B cell (primary cell): ENCODE measurements at regions not wholly inside any gene's neighbourhood (a gene's known extent, or its start where the extent isn't known, plus 50 kb on each side); places are given as distances from the start of the nearest gene placed in this dataset.
"Not testable (repeated sequence)": the region's sequence is repeated elsewhere in the genome, so short reads cannot be mapped to it uniquely, and the experiment has no call there.

Experiments
- ATAC-seq: fragments of 200-7000 bp; cut with Tn5 transposase; one replicate; pipeline ENCODE4 v1.10.0; 2021; ENCODE audit warnings: low read depth, mild to moderate bottlenecking, moderate number of reproducible peaks, moderate library complexity
- CTCF ChIA-PET: fragments of 350-600 bp; sonication (Branson Sonifier 250); formaldehyde crosslinking; loops from one replicate; lab custom pipeline; 2021; ENCODE audit warnings: antibody characterized with exemption, inconsistent platforms; lab: Charles Lee
- POLR2A ChIA-PET: fragments of 350-600 bp; sonication (Branson Sonifier 250); formaldehyde crosslinking; loops from one replicate; lab custom pipeline; 2021; ENCODE audit warnings: antibody characterized with exemption; lab: Charles Lee
- DNase-seq: peaks from one replicate; pipeline ENCODE4 v3.0.0; 2013
- H2AFZ ChIP-seq: 2 replicates; pipeline ENCODE4 v1.6.1; 2012; ENCODE audit warnings: mild to moderate bottlenecking, low read depth, low read length; ENCODE audit not compliant: insufficient read depth, poor library complexity, severe bottlenecking
- H3K27ac ChIP-seq, 2 donors: 1 replicate in 1 of 2; 2 replicates in 1 of 2; pipeline ENCODE4 v1.5.1; 2012 to 2013; ENCODE audit warnings: low read length in 2 of 2, mild to moderate bottlenecking in 2 of 2, moderate library complexity in 1 of 2
- H3K27me3 ChIP-seq, 4 experiments: fragments of 200-600 bp in 1 of 4; sonication (generic) in 1 of 4; replicated peaks in 1 of 4; 1 replicate in 2 of 4; 2 replicates in 2 of 4; pipeline versions ENCODE4 v1.6.1 to v1.7.0; 2013 to 2016; ENCODE audit warnings: low read length in 3 of 4, mild to moderate bottlenecking in 2 of 4, mixed read lengths in 1 of 4, moderate library complexity in 1 of 4; ENCODE audit not compliant: insufficient read depth in 4 of 4, control insufficient read depth in 3 of 4; ENCODE audit errors: control extremely low read depth in 1 of 4
- H3K36me3 ChIP-seq, 2 experiments: replicated peaks in 1 of 2; 1 replicate in 1 of 2; 2 replicates in 1 of 2; pipeline versions ENCODE4 v1.6.1 to v1.7.1; 2013; ENCODE audit warnings: low read length in 1 of 2; ENCODE audit not compliant: insufficient read depth in 2 of 2, control insufficient read depth in 1 of 2; ENCODE audit errors: control extremely low read depth in 1 of 2, extremely low read depth in 1 of 2
- H3K4me1 ChIP-seq, 2 donors: fragments of 200-600 bp in 1 of 2; sonication (generic) in 1 of 2; 1 replicate in 1 of 2; 2 replicates in 1 of 2; pipeline versions ENCODE4 v1.5.1 to v1.6.1; 2013 to 2017; ENCODE audit warnings: low read length in 2 of 2; ENCODE audit not compliant: control insufficient read depth in 2 of 2, insufficient read depth in 2 of 2
- H3K4me2 ChIP-seq: replicated peaks from 2 replicates; pipeline ENCODE3; 2012; ENCODE audit warnings: mild to moderate bottlenecking, low read depth, low read length; ENCODE audit not compliant: poor library complexity, severe bottlenecking
- H3K4me3 ChIP-seq, 5 experiments: fragments of 200-600 bp in 1 of 5; sonication (generic) in 1 of 5; 1 replicate in 3 of 5; 2 replicates in 2 of 5; pipeline versions ENCODE4 v1.5.1 to v1.7.0; 2011 to 2016; ENCODE audit warnings: low read length in 4 of 5, mild to moderate bottlenecking in 4 of 5, low read depth in 2 of 5, control low read depth in 1 of 5, moderate library complexity in 1 of 5; ENCODE audit not compliant: insufficient read depth in 1 of 5; ENCODE audit errors: control extremely low read depth in 1 of 5, extremely low read depth in 1 of 5
- H3K79me2 ChIP-seq: fragments of 200-600 bp; sonication (generic); one replicate; pipeline ENCODE4 v1.6.0; 2016; ENCODE audit warnings: low read length; ENCODE audit not compliant: control insufficient read depth, insufficient read depth
- H3K9ac ChIP-seq: fragments of 200-600 bp; sonication (generic); 2 replicates; pipeline ENCODE4 v1.6.1; 2017; ENCODE audit warnings: mild to moderate bottlenecking, low read length, moderate library complexity
- H3K9me3 ChIP-seq, 3 donors: one replicate each; pipeline versions ENCODE4 v1.6.1 to v1.7.1; 2013; ENCODE audit warnings: low read length in 2 of 3; ENCODE audit not compliant: control insufficient read depth in 2 of 3, insufficient read depth in 1 of 3; ENCODE audit errors: control extremely low read depth in 1 of 3
- H4K20me1 ChIP-seq: 2 replicates; pipeline ENCODE4 v1.6.0; 2012; ENCODE audit warnings: mild to moderate bottlenecking, low read length; ENCODE audit not compliant: insufficient read depth, control insufficient read depth, poor library complexity, severe bottlenecking
- H3K27ac Mint-ChIP-seq: one replicate; pipeline ENCODE4 v1.8.0; 2021; ENCODE audit warnings: mixed read lengths
- H3K27me3 Mint-ChIP-seq: one replicate; pipeline ENCODE4 v1.8.0; 2021; ENCODE audit warnings: mixed read lengths
- H3K4me1 Mint-ChIP-seq: one replicate; pipeline ENCODE4 v1.8.0; 2021; ENCODE audit warnings: mixed read lengths
- H3K4me3 Mint-ChIP-seq: one replicate; pipeline ENCODE4 v1.8.0; 2021; ENCODE audit warnings: mixed read lengths
- H3K9me3 Mint-ChIP-seq: one replicate; pipeline ENCODE4 v1.8.0; 2022; ENCODE audit warnings: mixed read lengths; ENCODE audit not compliant: insufficient read depth
- EZH2 ChIP-seq: IDR thresholded peaks from 2 replicates; pipeline ENCODE4 v1.6.1; 2012; ENCODE audit warnings: borderline replicate concordance, low read depth, mild to moderate bottlenecking, moderate library complexity, low read length; ENCODE audit not compliant: insufficient read depth, poor library complexity, severe bottlenecking
- WGBS: methylation state at CpG from one replicate; pipeline ENCODE4 v1.1.5; 2013; ENCODE audit warnings: missing lambda C conversion rate; ENCODE audit not compliant: insufficient coverage; 5-methylcytosine and 5-hydroxymethylcytosine counted together
- intact Hi-C: fragments of 100-400 bp; cut with micrococcal nuclease; formaldehyde crosslinking; loops from one replicate; pipeline ENCODE4 v1.10.0; 2022
- TF ChIP-seq, protein P1 (sequence below): fragments of 200-600 bp; IDR thresholded peaks from one replicate; pipeline ENCODE4 v1.8.0; 2022; ENCODE audit warnings: antibody characterized with exemption, mild to moderate bottlenecking

GRCh38 chr22:11253000-11253511, 4274.9 kb upstream of the OR11H1 start:
- peak; percentile 0 for DNase-seq
- WGBS, result 95% methylated on average over 47 of the region's 48 CpGs
- Histone ChIP-seq H3K4me3 (no peak overlapping the region), H3K27me3 (no peaks in the 10 kb centered on the region), H3K27ac (no peak overlapping the region), H3K9ac (no peak overlapping the region), H3K9me3 (peaks cover 0 to 4% (median 0%) of the 10 kb centered on the region in 3 donors), H3K79me2 (no peaks in the 10 kb centered on the region), H3K4me1 (no peaks in the 10 kb centered on the region), H2AFZ (no peak overlapping the region), H3K4me2 (no peak overlapping the region), H4K20me1 (no peaks in the 10 kb centered on the region), H3K36me3 (no peaks in the 10 kb centered on the region)
- Mint-ChIP-seq H3K4me1 (no peaks in the 10 kb centered on the region), H3K9me3 (no peaks in the 10 kb centered on the region), H3K27ac (no peak overlapping the region), H3K4me3 (no peak overlapping the region), H3K27me3 (no peaks in the 10 kb centered on the region)
- intact Hi-C loops, result no loop called here
- no peak for ATAC-seq
- ChIA-PET POLR2A (no interaction called here), CTCF (no interaction called here)
- TF ChIP-seq, protein P1, sequence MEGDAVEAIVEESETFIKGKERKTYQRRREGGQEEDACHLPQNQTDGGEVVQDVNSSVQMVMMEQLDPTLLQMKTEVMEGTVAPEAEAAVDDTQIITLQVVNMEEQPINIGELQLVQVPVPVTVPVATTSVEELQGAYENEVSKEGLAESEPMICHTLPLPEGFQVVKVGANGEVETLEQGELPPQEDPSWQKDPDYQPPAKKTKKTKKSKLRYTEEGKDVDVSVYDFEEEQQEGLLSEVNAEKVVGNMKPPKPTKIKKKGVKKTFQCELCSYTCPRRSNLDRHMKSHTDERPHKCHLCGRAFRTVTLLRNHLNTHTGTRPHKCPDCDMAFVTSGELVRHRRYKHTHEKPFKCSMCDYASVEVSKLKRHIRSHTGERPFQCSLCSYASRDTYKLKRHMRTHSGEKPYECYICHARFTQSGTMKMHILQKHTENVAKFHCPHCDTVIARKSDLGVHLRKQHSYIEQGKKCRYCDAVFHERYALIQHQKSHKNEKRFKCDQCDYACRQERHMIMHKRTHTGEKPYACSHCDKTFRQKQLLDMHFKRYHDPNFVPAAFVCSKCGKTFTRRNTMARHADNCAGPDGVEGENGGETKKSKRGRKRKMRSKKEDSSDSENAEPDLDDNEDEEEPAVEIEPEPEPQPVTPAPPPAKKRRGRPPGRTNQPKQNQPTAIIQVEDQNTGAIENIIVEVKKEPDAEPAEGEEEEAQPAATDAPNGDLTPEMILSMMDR, result no peak
- no peak for TF ChIP-seq EZH2

DNA sequence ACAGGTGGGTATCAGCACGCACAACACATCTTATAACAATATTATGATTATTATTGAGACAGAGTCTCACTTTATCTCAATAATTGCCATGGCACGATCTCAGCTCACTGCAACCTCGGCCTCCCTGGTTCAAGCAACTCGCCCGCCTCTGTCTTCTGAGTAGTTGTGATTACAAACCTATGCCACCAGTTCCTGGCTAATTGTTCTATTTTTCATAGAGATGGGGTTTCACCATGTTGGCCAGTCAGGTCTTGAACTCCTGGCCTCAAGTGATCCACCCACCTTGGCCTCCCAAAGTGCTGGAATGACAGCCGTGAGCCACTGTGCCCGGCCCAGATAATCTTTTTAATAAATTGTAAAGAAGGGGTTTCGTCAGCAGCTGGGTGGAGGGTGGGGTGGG, 4257.0 kb upstream of the OR11H1 start:
- H3K79me2 ChIP-seq, H2AFZ ChIP-seq, H4K20me1 ChIP-seq, H3K27ac ChIP-seq, DNase-seq, H3K9me3 ChIP-seq, H3K4me1 ChIP-seq, intact Hi-C loops, POLR2A ChIA-PET, H3K9ac ChIP-seq, CTCF ChIA-PET, H3K36me3 ChIP-seq, H3K27ac Mint-ChIP-seq, H3K27me3 Mint-ChIP-seq, H3K4me1 Mint-ChIP-seq, H3K27me3 ChIP-seq, H3K4me2 ChIP-seq, H3K4me3 ChIP-seq, H3K4me3 Mint-ChIP-seq, H3K9me3 Mint-ChIP-seq, ATAC-seq: not testable (repeated sequence)
- WGBS, result no CpG with 5 or more reads among the region's 8 CpGs

GRCh38 chr22:11285116-11285838, 4242.7 kb upstream of the OR11H1 start:
- intact Hi-C loops, H3K4me2 ChIP-seq, H3K27ac ChIP-seq, H4K20me1 ChIP-seq, DNase-seq, H3K4me3 ChIP-seq, H3K4me1 Mint-ChIP-seq, H3K36me3 ChIP-seq, H3K9ac ChIP-seq, H3K4me3 Mint-ChIP-seq, H3K79me2 ChIP-seq, H3K4me1 ChIP-seq, H3K9me3 Mint-ChIP-seq, H3K27me3 ChIP-seq, CTCF ChIA-PET, POLR2A ChIA-PET, H3K27ac Mint-ChIP-seq, H3K27me3 Mint-ChIP-seq, H2AFZ ChIP-seq, ATAC-seq: not testable (repeated sequence)
- H3K9me3 ChIP-seq, result peaks cover 0 to 22% (median 5%) of the 10 kb centered on the region in 3 donors
- WGBS, result 79% methylated on average over 32 of the region's 32 CpGs
